NCI-H1092 treated with DMSO at 0.1 percent for 48 hours (cell line): ENCODE measurements at regions not wholly inside any gene's neighbourhood (a gene's known extent, or its start where the extent isn't known, plus 50 kb on each side); places are given as distances from the start of the nearest gene placed in this dataset.

Source experiments
- DNase-seq: peaks from one replicate; lab custom pipeline; 2025; lab: John Stamatoyannopoulos, UW

DNA sequence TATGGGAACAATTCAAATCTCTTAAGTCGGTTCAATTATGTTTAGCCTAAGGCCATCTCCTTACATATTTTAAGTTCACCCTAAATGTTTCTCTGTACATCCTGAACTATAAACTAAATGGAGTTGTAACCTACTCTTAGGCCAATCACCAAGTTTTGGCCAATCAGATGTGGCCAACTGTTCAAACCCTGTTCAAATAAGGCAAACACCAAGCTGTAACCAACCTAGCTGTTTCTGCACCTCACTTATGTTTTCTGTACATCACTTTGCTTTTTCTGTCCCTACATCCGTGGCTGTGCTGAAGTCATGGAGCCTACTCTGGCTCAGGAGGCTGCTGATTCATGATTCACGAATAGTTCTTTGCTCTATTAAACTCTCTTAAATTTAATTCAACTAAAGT, 165.3 kb downstream of the GASK1B start:
- DNase-seq = no peak

DNA sequence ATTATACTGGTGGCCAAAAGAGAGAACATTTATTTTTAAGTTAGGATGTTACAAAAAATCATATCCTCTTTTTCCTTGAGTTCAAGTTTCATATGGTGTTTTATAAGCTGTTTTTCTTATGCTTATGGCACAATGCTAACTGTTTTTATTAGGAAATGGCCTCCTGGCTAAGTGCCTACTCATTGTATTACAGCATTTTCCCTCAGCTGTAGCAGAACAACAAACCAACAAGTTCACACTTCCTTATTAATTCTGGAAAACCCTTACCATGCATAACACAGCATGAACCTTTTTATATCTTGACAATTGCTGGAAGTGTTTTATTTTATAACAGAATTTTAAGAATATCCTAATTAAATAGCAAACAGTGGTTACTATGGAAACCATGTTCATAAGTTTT, 165.8 kb downstream of the GASK1B start:
- no peak for DNase-seq

DNA sequence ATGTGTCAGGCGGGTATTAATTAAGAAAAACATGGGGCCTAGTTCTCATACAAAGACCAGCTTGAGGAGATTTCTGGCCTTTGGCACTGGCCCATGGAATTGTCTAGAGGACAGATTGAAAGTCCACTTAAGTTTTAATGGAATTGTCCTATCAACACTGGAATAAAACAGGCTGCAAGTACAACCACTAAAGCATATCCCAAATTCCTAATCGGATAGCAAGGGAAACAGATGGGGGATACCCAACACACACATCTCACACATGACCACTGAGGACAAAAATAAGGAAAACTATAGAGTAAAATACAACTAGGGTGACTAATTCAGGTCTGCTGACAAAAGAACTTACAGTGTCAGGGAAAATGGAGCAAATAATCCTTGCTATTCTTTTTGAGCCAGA, 167.8 kb downstream of the GASK1B start:
- DNase-seq = no peak

DNA sequence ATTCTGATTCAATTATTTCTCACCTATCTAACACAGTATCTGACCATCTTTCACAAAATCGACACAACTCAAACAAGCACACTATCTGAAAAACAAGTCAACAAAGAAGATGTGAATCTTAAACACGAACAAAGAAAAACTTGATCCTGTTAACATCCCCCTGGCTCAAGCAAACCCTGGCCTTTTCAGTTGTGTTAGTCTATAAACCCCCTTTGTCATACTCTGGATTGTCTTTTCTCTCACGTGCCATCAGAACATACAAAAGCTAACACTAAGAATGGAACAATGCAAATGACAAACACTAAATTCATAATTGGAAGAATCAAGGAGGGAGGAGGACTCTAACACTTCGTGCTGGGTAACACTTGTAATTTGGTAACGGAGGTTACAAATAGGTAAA, 168.7 kb downstream of the GASK1B start:
- DNase-seq = no peak

DNA sequence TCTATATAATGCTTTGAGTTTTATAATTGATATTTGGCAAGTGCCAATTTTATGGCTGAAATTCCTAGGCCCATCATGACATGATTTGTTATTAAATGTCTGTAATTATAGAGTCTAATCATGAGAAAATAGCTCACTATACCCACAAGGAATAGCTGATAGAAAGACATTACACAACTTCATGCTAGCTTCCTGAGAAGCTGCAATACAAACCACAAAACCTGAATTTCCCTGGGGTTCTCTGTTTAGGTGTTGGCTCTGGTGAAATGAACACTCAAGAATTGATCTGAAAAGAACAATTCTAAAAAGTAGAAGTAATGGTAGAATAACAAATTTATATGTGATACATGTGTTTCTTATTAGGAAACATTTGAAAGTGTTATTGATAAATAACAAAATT, 169.6 kb downstream of the GASK1B start:
- DNase-seq = no peak

DNA sequence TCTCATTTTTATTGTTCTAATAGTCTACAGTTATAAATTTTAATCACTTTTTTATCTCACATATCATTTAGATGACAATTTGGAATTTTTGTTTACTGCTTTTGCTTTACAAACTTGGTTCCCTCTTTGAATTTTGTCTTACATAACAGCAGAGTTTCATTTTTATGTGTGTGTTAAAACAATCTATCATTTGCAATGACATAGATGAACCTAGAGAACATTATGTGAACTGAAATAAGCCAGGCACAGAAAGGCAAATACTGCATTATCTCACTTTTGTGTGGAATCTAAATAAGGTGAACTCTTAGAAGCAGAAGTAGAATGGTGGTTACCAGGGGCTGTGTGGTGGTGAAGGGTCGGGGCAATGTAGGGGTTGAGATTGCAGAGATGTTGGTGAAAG, 170.7 kb downstream of the GASK1B start:
- DNase-seq = no peak

DNA sequence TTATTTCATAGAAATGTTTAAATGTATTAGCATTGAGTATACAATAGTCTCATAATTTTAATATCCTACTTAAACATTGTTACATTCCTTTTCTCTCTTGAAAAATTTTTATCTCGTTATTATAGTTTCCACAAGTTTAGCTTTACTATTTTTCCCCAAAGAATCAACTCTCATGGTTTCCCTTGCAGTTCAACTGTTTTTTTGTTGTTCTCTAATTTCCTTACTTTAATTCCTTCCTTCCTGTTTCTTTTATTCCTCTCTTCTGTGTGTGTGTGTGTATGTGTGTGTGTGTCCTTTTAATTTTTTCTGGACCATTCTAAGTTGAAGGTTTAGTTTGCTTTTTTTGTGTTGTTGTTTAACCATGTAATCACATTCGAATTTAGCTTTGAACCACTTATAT, 171.1 kb downstream of the GASK1B start:
- no peak for DNase-seq

DNA sequence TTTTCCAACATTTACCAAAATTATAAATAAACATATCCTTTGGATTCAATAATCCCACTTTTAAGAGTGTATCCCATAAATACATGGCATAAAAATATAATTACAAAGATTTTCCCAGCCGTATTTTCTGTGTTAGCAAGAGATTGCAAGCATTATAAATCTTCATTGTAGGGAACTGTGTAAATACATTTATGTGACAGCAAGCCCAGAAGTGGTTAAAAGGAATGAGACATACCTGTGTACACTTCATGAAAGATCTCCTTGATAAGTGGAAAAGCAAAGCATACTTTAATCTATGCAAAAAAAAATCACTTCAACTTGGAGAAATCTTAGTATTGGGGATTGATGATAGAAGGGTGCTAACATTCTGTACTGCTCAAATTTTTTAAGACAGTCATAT, 173.1 kb downstream of the GASK1B start:
- DNase-seq = no peak

DNA sequence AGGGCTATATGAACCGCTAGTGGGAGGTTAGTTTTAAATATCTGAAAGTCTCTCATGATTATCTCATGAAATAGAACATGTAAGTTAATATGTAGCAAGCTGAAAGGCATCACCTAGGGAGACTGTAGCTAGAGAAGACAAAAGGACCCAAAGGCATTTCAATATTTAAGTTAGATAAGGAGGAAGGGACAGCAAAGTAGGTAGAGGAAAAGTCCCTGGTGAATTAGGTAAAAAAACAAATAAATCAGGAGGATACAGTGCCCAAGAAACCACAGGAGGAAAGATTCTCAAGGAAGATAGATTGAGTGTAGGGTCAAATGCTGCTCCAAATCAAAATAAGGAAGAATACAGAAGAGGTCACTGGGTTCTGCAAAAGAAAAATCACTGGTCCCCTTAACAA, 175.5 kb downstream of the GASK1B start:
- DNase-seq = no peak

DNA sequence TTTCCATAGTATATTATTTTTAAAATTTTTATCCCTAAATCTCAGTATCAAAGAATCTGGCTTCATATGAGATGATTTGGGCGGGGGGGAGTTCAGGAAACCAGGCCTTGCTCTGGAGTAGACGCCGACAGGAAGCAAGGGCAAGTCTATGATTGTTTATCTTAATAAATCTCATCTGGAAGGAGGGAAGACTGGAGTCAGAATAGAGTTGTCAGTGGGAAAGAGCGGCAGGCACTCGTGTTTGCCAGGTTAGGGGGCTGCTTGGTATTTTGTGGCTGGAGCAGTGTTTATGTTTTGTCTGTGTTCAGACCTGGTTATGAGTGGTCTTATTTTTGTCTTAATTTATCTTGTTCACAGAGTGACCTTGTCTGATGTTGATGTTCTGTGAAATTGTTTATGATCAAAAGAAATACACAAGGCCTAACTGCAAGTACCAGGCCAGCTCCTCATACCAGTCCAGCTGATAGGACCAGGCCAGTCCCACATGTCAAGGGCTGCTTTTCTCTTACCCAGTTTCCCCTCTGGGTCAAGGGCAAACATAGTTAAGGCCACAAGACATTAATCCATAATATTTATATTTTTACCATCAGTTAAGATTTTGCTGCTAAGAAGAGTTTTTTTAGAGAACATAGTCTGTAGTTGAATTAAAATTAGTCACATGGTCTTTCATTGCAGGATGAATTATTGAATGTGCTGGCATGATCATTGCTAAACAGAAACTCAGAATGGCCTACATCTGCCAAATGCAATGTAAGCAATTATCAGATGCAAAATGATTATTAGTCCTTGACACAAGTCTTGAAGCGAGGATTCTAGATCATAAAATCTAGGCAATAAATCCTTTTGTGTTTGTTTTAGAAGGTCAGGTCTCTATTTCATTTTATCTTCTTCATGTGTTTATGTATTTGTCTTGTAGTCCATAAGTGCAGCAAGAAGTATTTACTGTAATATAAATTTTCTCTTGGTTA, 176.5 kb downstream of the GASK1B start:
- no peak for DNase-seq

DNA sequence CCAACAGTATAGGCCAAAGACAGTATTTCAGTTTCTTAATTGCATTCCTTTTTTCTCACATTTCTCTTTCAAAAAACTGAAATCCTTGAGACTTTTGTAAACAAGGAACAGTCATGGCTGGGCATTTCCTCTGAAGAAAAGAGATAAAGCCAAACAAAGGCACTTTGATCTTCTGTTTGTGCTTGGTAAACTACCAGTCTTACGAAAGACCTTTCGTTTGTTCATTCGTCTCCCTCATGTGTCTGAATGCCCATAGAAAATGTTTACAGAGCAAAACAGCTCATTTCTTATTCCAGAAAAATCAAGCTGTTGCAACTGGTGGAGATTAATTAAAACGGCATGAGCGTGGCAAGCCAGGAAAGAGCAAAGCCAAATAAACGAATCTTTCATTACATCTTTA, 178.0 kb downstream of the GASK1B start:
- no peak for DNase-seq

DNA sequence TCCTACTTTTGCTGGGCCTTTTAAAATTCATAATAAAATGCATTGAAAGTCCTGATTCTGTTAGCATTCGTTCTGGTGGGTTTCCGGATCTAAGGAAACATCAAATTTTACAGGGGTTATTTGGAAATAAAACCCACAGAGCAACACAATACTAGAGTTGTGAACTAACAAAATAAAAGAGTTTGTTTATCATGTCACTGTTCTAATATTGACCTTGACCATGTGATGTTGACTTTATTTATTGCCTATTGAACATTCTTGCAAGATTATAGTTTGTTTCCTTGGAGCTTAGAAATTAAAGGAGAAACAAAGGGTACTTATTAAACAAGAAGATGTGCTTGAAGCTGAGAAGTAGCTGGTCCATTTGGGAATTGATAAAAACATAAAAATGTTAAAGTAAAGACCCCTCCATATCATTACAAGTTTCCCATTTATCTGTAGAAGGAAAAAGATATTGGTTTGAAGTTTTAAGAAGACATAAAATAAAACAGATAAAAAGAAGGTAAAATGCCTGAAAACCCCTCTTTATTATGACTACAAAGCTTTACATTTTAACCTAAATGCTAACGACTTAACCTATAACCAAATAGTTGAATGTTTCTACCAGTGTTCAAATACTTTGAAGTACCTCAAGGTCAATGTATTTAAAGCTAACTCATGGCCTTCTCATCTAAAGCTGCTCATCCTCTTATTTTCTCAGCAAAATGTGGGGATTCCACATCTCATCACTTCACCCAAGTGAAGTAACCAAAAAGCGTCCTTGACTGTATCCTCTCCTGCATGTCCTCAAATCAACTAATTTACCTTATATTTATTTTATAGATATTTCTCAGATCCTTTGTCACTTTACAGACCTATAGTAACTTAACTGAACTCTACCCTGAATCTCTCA, 179.6 kb downstream of the GASK1B start:
- DNase-seq = no peak

DNA sequence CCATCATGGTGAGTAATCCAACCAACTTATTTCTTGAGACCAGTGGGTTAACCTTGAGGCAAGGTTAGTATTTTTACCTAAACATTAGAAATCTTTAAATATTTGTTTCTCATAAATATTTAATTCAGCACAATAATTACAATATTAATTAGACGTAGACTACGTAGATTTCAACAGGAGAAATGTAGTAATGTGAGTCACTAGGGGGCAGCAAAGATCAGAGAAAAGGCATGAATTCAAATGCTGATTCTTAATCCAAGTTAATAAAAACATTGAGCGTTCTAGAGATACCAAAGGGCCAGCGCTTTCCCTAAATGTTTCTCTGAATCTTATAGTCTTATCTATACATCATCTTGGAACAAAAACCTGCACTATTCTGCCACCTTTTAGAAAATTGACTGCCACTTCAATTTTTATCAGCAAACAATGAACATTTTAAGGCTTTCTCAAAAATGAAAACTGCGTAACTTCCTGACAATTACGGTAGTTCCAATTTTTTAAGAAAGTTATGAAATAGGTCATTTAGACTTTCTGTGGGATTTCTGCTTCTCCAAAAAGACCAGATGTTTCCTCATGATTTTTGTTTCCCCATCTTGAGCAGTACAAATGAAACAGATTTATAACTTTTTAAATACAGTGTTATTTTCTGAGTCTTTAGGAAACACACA, 180.7 kb downstream of the GASK1B start:
- peak; percentile 47 for DNase-seq

DNA sequence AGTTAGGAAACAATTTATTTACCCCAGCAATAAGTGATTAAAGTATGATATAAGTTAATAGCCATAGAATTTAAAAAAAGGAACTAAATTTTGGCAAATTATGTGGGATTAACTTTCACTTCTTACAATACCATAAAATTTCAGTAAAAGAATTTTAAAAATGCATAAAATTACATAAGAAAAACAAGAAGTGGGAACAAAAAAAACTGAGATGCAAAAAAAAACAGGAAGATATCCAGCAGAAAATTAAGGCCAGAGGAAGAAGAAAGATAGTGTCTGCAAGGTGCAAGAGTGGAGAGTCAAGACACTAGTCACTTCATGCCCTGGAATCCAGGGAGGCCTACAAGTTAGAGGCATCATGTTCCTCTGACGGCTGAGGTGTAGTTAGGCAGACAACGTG, 184.2 kb downstream of the GASK1B start:
- DNase-seq = no peak

DNA sequence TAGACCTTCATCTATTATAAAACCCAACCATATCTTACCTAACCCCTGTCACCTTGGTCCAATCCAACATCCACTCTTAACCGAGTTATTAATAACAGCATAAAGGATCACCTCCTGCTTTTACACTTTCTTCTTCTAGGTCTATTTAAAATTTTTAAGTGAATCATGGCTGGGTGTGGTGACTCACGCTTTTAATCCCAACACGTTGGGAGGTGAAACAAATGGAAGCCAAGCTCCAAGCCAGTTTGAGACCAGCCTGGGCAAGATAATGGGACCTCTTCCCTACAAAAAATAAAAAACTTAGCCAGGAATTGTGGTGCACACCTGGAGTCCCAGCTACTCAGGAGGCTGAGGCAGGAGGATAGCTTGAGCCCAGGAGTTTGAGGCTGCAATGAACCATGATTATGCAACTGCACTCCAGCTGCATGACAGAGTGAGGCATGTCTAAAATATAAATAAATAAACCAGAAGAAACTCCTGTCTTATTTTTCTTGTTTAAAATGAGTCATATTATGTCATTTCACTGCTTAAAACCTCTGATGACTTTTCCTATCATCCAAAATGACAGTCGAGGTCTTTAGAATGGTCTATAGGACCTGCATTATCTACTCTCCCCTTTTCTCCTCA, 188.4 kb downstream of the GASK1B start:
- no peak for DNase-seq

DNA sequence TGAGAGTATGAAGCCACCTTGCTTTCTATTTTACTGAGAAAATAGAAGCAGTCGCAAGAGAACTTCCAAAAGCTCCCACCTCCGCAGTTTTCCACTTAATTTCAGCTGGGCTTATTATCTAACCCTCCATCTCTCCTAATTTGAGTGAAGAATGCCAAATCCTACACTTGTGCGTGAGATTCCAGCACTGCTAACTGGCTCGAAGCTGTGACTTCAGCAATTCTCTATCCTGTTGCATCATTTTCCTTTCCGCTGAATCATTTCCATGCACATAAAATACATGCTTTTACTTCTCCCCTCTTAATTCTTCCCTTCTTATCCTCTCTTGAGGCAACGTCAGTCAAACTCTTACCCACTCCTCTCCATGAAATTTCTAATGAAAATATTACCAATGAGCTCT, 189.5 kb downstream of the GASK1B start:
- no peak for DNase-seq

DNA sequence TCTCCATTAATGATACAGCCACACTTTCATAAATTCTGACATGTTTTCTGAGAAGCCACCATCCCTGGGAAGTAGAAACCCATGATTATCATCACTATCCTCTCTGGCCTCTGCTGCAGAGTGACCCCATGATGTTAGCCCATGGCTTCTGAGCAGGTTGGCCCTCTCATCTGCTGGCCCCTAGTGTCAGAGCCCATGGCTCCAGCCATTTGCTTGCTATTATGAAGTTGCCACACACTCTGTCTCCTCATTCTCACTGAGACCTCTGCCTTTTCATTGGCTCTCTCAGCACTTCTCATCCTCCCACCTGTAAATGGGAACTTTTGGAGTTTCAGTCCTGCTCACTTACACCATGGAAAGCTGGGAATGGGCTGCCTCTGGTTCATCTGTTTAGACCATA, 192.7 kb downstream of the GASK1B start:
- no peak for DNase-seq

DNA sequence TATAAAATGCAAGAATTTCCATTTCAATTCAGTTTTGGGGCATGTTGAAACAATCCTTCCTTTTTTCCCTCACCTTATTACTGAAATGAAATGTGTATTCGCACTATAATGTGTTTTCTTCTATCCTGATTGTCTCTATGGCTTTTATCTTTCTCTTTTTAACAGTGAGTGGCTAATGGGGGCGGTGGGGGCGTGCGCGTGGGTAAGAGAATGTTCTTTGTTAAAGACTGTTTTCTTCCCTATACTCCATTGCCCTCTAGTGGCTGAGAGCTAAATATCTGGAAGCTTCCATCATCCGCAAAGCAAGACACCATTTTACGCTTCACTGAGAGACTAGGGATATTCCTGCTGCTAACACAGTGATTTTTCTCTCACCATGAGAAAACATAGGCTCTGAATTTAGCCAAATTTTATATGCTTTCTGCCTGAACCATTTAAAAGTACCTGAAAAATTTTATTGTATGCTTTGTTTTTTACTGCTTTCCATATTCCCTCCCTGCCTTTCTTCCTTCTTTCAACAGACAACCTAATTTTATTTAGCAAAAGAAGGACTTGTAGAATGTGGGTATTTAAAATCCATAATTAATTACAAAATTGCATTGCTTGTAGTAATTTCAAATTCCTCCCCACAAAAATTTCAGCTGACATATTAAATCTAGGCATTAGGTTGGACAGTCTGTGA, 194.0 kb downstream of the GASK1B start:
- DNase-seq = peak; percentile 52

DNA sequence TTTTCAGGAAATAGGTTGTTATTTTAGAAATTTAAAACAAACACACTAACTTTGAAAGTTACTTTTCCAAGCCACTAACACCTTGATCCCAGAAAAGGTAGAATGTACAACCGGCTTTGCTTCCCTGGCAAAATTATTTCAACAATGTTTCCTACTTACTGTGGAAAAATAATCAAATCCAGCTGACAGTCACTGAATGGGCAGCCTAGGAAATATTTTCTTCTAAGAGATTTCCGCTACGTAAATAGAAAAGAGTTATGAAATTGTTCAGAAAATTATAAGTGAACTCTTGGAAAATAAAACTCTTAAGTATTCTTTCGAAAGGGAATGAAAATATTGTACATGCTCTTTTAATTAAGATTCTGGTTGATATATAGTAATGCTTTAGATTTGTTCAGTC, 195.7 kb downstream of the GASK1B start:
- DNase-seq = no peak

DNA sequence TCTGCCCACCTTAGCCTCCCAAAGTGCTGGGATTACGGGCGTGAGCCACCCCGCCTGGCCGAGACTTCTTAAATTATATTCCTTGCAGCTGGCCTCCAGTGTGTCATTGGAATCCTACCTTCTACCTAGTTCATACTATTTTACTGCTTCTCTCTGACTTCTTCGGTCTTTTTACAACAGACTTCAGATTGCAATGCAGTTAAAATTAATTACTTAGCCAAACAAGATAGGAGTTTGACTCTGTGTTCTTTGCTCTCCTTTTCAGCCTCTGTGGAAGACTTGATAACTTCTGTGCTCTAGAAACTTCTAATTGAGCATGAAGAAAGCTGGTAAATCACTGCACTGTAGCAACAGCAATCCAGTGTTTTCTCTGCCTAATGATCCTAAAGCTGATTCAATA, 199.5 kb downstream of the GASK1B start:
- no peak for DNase-seq

DNA sequence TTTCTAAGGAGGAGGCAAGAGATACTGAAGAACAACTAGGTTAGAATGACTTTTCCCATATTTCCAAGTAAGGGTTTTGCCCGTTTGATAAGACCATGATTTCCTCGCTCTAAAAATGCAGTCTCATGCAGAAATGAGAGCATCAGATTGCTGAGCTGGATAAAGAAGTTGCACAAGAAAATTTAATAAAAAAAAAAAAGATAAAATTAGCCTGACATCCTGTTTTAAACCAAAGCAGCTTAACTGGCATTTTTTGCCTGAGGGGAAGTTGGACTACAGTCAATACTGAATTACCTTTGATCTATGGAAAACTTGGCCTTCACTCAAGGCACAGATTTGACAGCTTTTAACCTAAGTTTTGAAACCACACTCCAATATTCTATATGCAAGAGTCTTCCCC, 208.4 kb downstream of the GASK1B start:
- DNase-seq = no peak
